HG03045 (cell line): ENCODE measurements at regions not wholly inside any gene's neighbourhood (a gene's known extent, or its start where the extent isn't known, plus 50 kb on each side); places are given as distances from the start of the nearest gene placed in this dataset.

Experiments used
- ATAC-seq: cut with Tn5 transposase; IDR thresholded peaks from one replicate; pipeline ENCODE4 v1.9.1; 2021; ENCODE audit warnings: mild to moderate bottlenecking, moderate library complexity; ENCODE audit not compliant: unreplicated experiment

- no peak for ATAC-seq
These were observed 1021.3 kb downstream of the XPNPEP1 start for GRCh38 chr10:108901781-108902618.

GRCh38 chr10:108899670-108900069, 1023.6 kb downstream of the XPNPEP1 start:
- no peak for ATAC-seq

- peak; percentile 58 for ATAC-seq
These were observed 1028.7 kb downstream of the XPNPEP1 start for GRCh38 chr10:108894402-108895301.

GRCh38 chr10:108877095-108877561, 1046.2 kb downstream of the XPNPEP1 start:
- ATAC-seq, result no peak

- no peak for ATAC-seq
These were observed 1050.5 kb downstream of the XPNPEP1 start for GRCh38 chr10:108872854-108873253.

GRCh38 chr10:108868881-108869280, 1054.4 kb downstream of the XPNPEP1 start:
- no peak for ATAC-seq

- no peak for ATAC-seq
These were observed 1060.5 kb downstream of the XPNPEP1 start for GRCh38 chr10:108862676-108863350.

- ATAC-seq, result no peak
These were observed 1062.0 kb downstream of the XPNPEP1 start for GRCh38 chr10:108861181-108861754.

- peak; percentile 93 for ATAC-seq
These were observed 1071.1 kb downstream of the XPNPEP1 start for GRCh38 chr10:108852211-108852610.

GRCh38 chr10:108850138-108850854, 1073.0 kb downstream of the XPNPEP1 start:
- peak; percentile 71 for ATAC-seq

- ATAC-seq, result no peak
These were observed 1073.6 kb downstream of the XPNPEP1 start for GRCh38 chr10:108849688-108850087.

GRCh38 chr10:108849186-108849585, 1074.1 kb downstream of the XPNPEP1 start:
- ATAC-seq, result no peak

- no peak for ATAC-seq
These were observed 1075.3 kb downstream of the XPNPEP1 start for GRCh38 chr10:108848046-108848445.

GRCh38 chr10:108840944-108841343, 1082.4 kb downstream of the XPNPEP1 start:
- no peak for ATAC-seq

- ATAC-seq, result no peak
These were observed 1086.9 kb downstream of the XPNPEP1 start for GRCh38 chr10:108836362-108836761.

- no peak for ATAC-seq
These were observed 1101.3 kb downstream of the XPNPEP1 start for GRCh38 chr10:108822026-108822425.

- no peak for ATAC-seq
These were observed 1104.0 kb downstream of the XPNPEP1 start for GRCh38 chr10:108819302-108819701.

- ATAC-seq, result no peak
These were observed 1105.7 kb downstream of the XPNPEP1 start for GRCh38 chr10:108817584-108817983.

GRCh38 chr10:108817135-108817534, 1106.2 kb downstream of the XPNPEP1 start:
- no peak for ATAC-seq

GRCh38 chr10:108812906-108813305, 1110.4 kb downstream of the XPNPEP1 start:
- ATAC-seq, result no peak
